H9 (cell line): ENCODE measurements at regions not wholly inside any gene's neighbourhood (a gene's known extent, or its start where the extent isn't known, plus 50 kb on each side); places are given as distances from the start of the nearest gene placed in this dataset.

ENCODE experiments used
- DNase-seq: peaks from one replicate; pipeline ENCODE4 v3.0.0-alpha.2; 2017
- H2AFZ ChIP-seq: one replicate; pipeline ENCODE4 v1.6.1; 2013; ENCODE audit warnings: mild to moderate bottlenecking, low read length, control low read depth, moderate library complexity
- H2AK5ac ChIP-seq: 2 replicates; pipeline ENCODE4 v1.6.1; 2013; ENCODE audit warnings: low read length, control low read depth, mixed read lengths; ENCODE audit not compliant: insufficient read length
- H2BK120ac ChIP-seq: one replicate; pipeline ENCODE4 v1.6.1; 2013; ENCODE audit warnings: low read depth, mild to moderate bottlenecking, low read length, control low read depth, inconsistent platforms; ENCODE audit not compliant: poor library complexity, severe bottlenecking
- H2BK12ac ChIP-seq: 2 replicates; pipeline ENCODE4 v1.6.1; 2013; ENCODE audit warnings: low read length, control low read depth, mixed read lengths, low read depth; ENCODE audit not compliant: insufficient read length
- H2BK15ac ChIP-seq: 2 replicates; pipeline ENCODE4 v1.6.1; 2013; ENCODE audit warnings: low read depth, low read length, control low read depth
- H2BK20ac ChIP-seq: one replicate; pipeline ENCODE4 v1.6.1; 2013; ENCODE audit warnings: low read depth, mild to moderate bottlenecking, low read length, control low read depth, inconsistent platforms; ENCODE audit not compliant: poor library complexity, severe bottlenecking
- H2BK5ac ChIP-seq: 2 replicates; pipeline ENCODE4 v1.6.1; 2013; ENCODE audit warnings: low read length, control low read depth, mixed read lengths; ENCODE audit not compliant: insufficient read length
- H3K14ac ChIP-seq: 2 replicates; pipeline ENCODE4 v1.6.1; 2013; ENCODE audit warnings: low read length, control low read depth; ENCODE audit not compliant: insufficient read depth
- H3K18ac ChIP-seq: 2 replicates; pipeline ENCODE4 v1.6.1; 2013; ENCODE audit warnings: low read depth, mild to moderate bottlenecking, mixed read lengths, low read length, control low read depth; ENCODE audit not compliant: insufficient read length
- H3K23ac ChIP-seq: 2 replicates; pipeline ENCODE4 v1.6.1; 2013; ENCODE audit warnings: low read length, control low read depth, mixed read lengths, low read depth; ENCODE audit not compliant: insufficient read length
- H3K23me2 ChIP-seq: 2 replicates; pipeline ENCODE4 v1.6.1; 2013; ENCODE audit warnings: low read depth, mild to moderate bottlenecking, mixed read lengths, low read length, control low read depth; ENCODE audit not compliant: insufficient read length, poor library complexity, severe bottlenecking
- H3K27ac ChIP-seq: 2 replicates; pipeline ENCODE4 v1.5.1; 2013; ENCODE audit warnings: low read length, control low read depth, mixed read lengths, low read depth; ENCODE audit not compliant: insufficient read length
- H3K27me3 ChIP-seq: 2 replicates; pipeline ENCODE4 v1.6.1; 2013; ENCODE audit warnings: low read length, control low read depth, inconsistent platforms; ENCODE audit not compliant: insufficient read depth
- H3K4ac ChIP-seq: 2 replicates; pipeline ENCODE4 v1.6.1; 2013; ENCODE audit warnings: low read depth, mild to moderate bottlenecking, control low read depth, inconsistent platforms, low read length, moderate library complexity
- H3K4me1 ChIP-seq: 2 replicates; pipeline ENCODE4 v1.6.1; 2013; ENCODE audit warnings: low read length, control low read depth, inconsistent platforms; ENCODE audit not compliant: insufficient read depth
- H3K4me2 ChIP-seq: 2 replicates; pipeline ENCODE4 v1.6.1; 2013; ENCODE audit warnings: low read length, control low read depth, mixed read lengths; ENCODE audit not compliant: insufficient read length, insufficient read depth
- H3K56ac ChIP-seq: 2 replicates; pipeline ENCODE4 v1.6.1; 2013; ENCODE audit warnings: low read depth, mild to moderate bottlenecking, mixed read lengths, low read length, control low read depth; ENCODE audit not compliant: insufficient read length
- H3K79me1 ChIP-seq: 2 replicates; pipeline ENCODE4 v1.6.1; 2013; ENCODE audit warnings: low read depth, mild to moderate bottlenecking, moderate library complexity, low read length, control low read depth, inconsistent platforms; ENCODE audit not compliant: insufficient read depth, poor library complexity, severe bottlenecking
- H3K79me2 ChIP-seq: 2 replicates; pipeline ENCODE4 v1.6.1; 2013; ENCODE audit warnings: low read length, control low read depth, inconsistent platforms; ENCODE audit not compliant: insufficient read depth
- H3K9ac ChIP-seq: 2 replicates; pipeline ENCODE4 v1.6.1; 2013; ENCODE audit warnings: low read length, control low read depth, mixed read lengths; ENCODE audit not compliant: insufficient read length; ENCODE audit errors: extremely low read depth
- H3K9me3 ChIP-seq: one replicate; pipeline ENCODE4 v1.6.1; 2013; ENCODE audit warnings: low read depth, low read length, inconsistent platforms; ENCODE audit not compliant: control insufficient read depth
- H3T11ph ChIP-seq: one replicate; pipeline ENCODE4 v1.6.1; 2013; ENCODE audit warnings: mild to moderate bottlenecking, low read length, control low read depth, inconsistent platforms
- H4K20me1 ChIP-seq: one replicate; pipeline ENCODE4 v1.6.1; 2013; ENCODE audit not compliant: control insufficient read depth, insufficient read length, insufficient read depth
- H4K5ac ChIP-seq: 2 replicates; pipeline ENCODE4 v1.6.1; 2013; ENCODE audit warnings: low read depth, mild to moderate bottlenecking, mixed read lengths, low read length, control low read depth; ENCODE audit not compliant: insufficient read length
- H4K8ac ChIP-seq: replicated peaks from 2 replicates; pipeline ENCODE4 v1.6.1; 2013; ENCODE audit warnings: low read length, control low read depth, mixed read lengths, low read depth; ENCODE audit not compliant: insufficient read length
- H4K91ac ChIP-seq: 2 replicates; pipeline ENCODE4 v1.6.1; 2013; ENCODE audit warnings: low read depth, mild to moderate bottlenecking, moderate library complexity, mixed read lengths, low read length, control low read depth; ENCODE audit not compliant: insufficient read length
- H3K27ac Mint-ChIP-seq, 3 experiments: 2 replicates in 2 of 3; 3 replicates in 1 of 3; pipeline ENCODE4 v1.8.0; 2020 to 2021; ENCODE audit warnings: mixed read lengths in 3 of 3, mild to moderate bottlenecking in 1 of 3, moderate library complexity in 1 of 3
- H3K27me3 Mint-ChIP-seq: 2 replicates; pipeline ENCODE4 v1.8.0; 2021; ENCODE audit warnings: low read depth, mild to moderate bottlenecking, moderate library complexity, mixed read lengths
- H3K36me3 Mint-ChIP-seq, 3 experiments: 2 replicates in 2 of 3; 3 replicates in 1 of 3; pipeline ENCODE4 v1.8.0; 2020 to 2021; ENCODE audit warnings: low read depth in 3 of 3, mixed read lengths in 3 of 3; ENCODE audit not compliant: insufficient read depth in 1 of 3
- H3K4me1 Mint-ChIP-seq, 2 experiments: 2 replicates each; pipeline ENCODE4 v1.8.0; 2020; ENCODE audit warnings: mixed read lengths in 2 of 2
- H3K4me3 Mint-ChIP-seq, 2 experiments: 2 replicates in 1 of 2; 3 replicates in 1 of 2; pipeline ENCODE4 v1.8.0; 2020 to 2021; ENCODE audit warnings: mild to moderate bottlenecking in 2 of 2, mixed read lengths in 2 of 2, moderate library complexity in 1 of 2
- H3K9me3 Mint-ChIP-seq, 2 experiments: 2 replicates in 1 of 2; 3 replicates in 1 of 2; pipeline ENCODE4 v1.8.0; 2020; ENCODE audit warnings: mild to moderate bottlenecking in 2 of 2, mixed read lengths in 2 of 2, moderate library complexity in 1 of 2
- CTCF ChIP-seq: fragments of 200-600 bp; sonication (generic); conservative IDR thresholded peaks from 3 replicates; pipeline ENCODE4 v1.8.0; 2021; ENCODE audit warnings: antibody characterized with exemption, mild to moderate bottlenecking
- WGBS: extraction: QIAGEN DNeasy Blood & Tissue Kit; methylation state at CpG from one replicate; pipeline ENCODE4 v1.1.7; 2013; ENCODE audit warnings: missing lambda C conversion rate, low lambda C conversion rate, mixed read lengths; ENCODE audit not compliant: insufficient read length; ENCODE audit errors: extremely low coverage; 5-methylcytosine and 5-hydroxymethylcytosine counted together

DNA sequence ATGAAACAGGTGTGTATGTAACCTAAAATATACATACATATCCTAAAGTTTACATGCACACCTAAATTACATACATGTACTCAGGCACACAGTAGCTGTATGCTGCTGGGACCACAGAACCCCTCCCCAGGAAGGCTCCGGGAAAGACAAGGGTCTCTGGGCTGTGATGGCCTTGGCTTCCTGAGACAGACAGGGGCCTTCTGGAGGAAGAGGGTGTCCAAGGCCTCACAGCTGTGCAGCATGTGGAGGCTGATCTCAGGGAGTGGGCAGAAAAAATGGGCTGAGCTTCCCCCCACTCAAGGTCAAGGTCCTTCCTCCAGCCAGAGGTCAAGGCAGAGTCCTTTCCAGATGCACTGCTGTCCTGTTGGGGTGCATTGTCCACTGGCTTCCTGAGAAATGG is 129.1 kb upstream of the THBS2 start:
- no CpG with 5 or more reads among the region's 1 CpG for WGBS
- no peak overlapping the region for H2BK12ac ChIP-seq
- no peak overlapping the region for H2BK120ac ChIP-seq
- H3K23me2 ChIP-seq: no peaks in the 10 kb centered on the region
- no peak overlapping the region for H4K5ac ChIP-seq
- H3K23ac ChIP-seq: no peak overlapping the region
- no peaks in the 10 kb centered on the region for H3K4me1 ChIP-seq
- DNase-seq: no peak
- no peak overlapping the region for H3K18ac ChIP-seq
- no peak overlapping the region for H4K91ac ChIP-seq
- no peak overlapping the region for H2BK15ac ChIP-seq
- Mint-ChIP-seq H3K27me3 (peaks cover 9% of the 10 kb centered on the region), H3K27ac (no peak overlapping the region), H3K9me3 (peaks cover 1 to 16% of the 10 kb centered on the region in 2 experiments; a peak in 4 of 5 replicates), H3K4me1 (peaks cover 8 to 9% of the 10 kb centered on the region in 2 experiments), H3K36me3 (peaks cover 0 to 10% (median 0%) of the 10 kb centered on the region in 3 experiments; a peak in 1 of 7 replicates), H3K4me3 (no peak overlapping the region)
- H3K9me3 ChIP-seq: no peaks in the 10 kb centered on the region
- no peak overlapping the region for H2AK5ac ChIP-seq
- H3K9ac ChIP-seq: no peak overlapping the region
- no peaks in the 10 kb centered on the region for H4K20me1 ChIP-seq
- no peak overlapping the region for H3K4ac ChIP-seq
- no peak overlapping the region for H2BK20ac ChIP-seq
- no peak overlapping the region for H2AFZ ChIP-seq
- no peaks in the 10 kb centered on the region for H3K27me3 ChIP-seq
- H3K79me1 ChIP-seq: no peaks in the 10 kb centered on the region
- no peaks in the 10 kb centered on the region for H3K79me2 ChIP-seq
- no peak overlapping the region for H3K27ac ChIP-seq
- H3K56ac ChIP-seq: no peak overlapping the region
- no peak overlapping the region for H3T11ph ChIP-seq
- TF ChIP-seq CTCF: no peak
- H3K4me2 ChIP-seq: no peak overlapping the region
- no peak overlapping the region for H4K8ac ChIP-seq
- H3K14ac ChIP-seq: no peak overlapping the region
- H2BK5ac ChIP-seq: no peak overlapping the region
